Adrenal gland (tissue), 9 donors: ENCODE measurements at regions not wholly inside any gene's neighbourhood (a gene's known extent, or its start where the extent isn't known, plus 50 kb on each side); places are given as distances from the start of the nearest gene placed in this dataset.
A peak's percentile ranks its signal among the peaks of the same experiment; 100 is the strongest.

Experiments
- DNase-seq, 7 donors: peaks; one replicate each; pipeline ENCODE4 v3.0.0-alpha.2; 2019 to 2020
- H3K27ac ChIP-seq, 5 donors: fragments of 200-600 bp; sonication (generic) in 4 of 5; 1 replicate in 3 of 5; 2 replicates in 2 of 5; pipeline versions ENCODE4 v1.5.1 to v1.8.0; 2016 to 2020; ENCODE audit warnings: mild to moderate bottlenecking in 1 of 5
- H3K27me3 ChIP-seq: fragments of 200-600 bp; 2 replicates; pipeline ENCODE4 v1.8.0; 2021
- H3K36me3 ChIP-seq, 2 donors: fragments of 200-600 bp; replicated peaks in 1 of 2; 1 replicate in 1 of 2; 2 replicates in 1 of 2; pipeline versions ENCODE4 v1.5.1 to v1.8.0; 2018 to 2022
- H3K4me1 ChIP-seq, 2 donors: fragments of 200-600 bp; replicated peaks in 1 of 2; 1 replicate in 1 of 2; 2 replicates in 1 of 2; pipeline versions ENCODE4 v1.5.1 to v1.8.0; 2018 to 2021
- H3K4me3 ChIP-seq, 4 donors: fragments of 200-600 bp; sonication (generic) in 3 of 4; one replicate each; pipeline ENCODE4 v1.5.1; 2016 to 2018
- H3K9me3 ChIP-seq, 3 donors: fragments of 200-600 bp; sonication (generic) in 1 of 3; replicated peaks in 1 of 3; 1 replicate in 2 of 3; 2 replicates in 1 of 3; pipeline versions ENCODE4 v1.5.1 to v1.8.0; 2016 to 2021
- CTCF ChIP-seq, 6 experiments: fragments of 450-650 bp in 4 of 6; fragments of 200-600 bp in 2 of 6; sonication (generic) in 1 of 6; IDR thresholded peaks; 1 replicate in 5 of 6; 2 replicates in 1 of 6; pipeline versions ENCODE4 v1.5.1 to v1.8.0; 2016 to 2021; ENCODE audit warnings: antibody characterized with exemption in 6 of 6, mild to moderate bottlenecking in 2 of 6, moderate library complexity in 1 of 6
- POLR2A ChIP-seq, 2 donors: fragments of 450-650 bp; IDR thresholded peaks; one replicate each; pipeline ENCODE4 v1.6.1; 2017; ENCODE audit warnings: antibody characterized with exemption in 2 of 2, mild to moderate bottlenecking in 2 of 2, moderate library complexity in 1 of 2
- WGBS, 4 donors: extraction: QIAGEN DNeasy Blood & Tissue Kit in 2 of 4; methylation state at CpG; one replicate each; pipeline versions ENCODE4 v1.1.5 to v1.1.7; 2013 to 2017; 5-methylcytosine and 5-hydroxymethylcytosine counted together
- intact Hi-C, 2 donors: fragments of 100-400 bp; cut with DNase I; formaldehyde crosslinking; loops; one replicate each; pipeline versions ENCODE4 v1.14.1 to v1.15.0; 2022 to 2023
- donor health status: healthy with polysubstance abuse.
- donor health status: Bipolar disorder and iron deficiency.
- donor health status: DM: yes; HTN: yes; CAD: no.
- donor health status: DM: no; HTN: no; CAD: no.
- donor health status: DM: no; HTN: no; CAD: no.

GRCh38 chr11:27215471-27216269 is 147.3 kb downstream of the CCDC34 start:
- no peak overlapping the region for H3K4me3 ChIP-seq
- H3K27me3 ChIP-seq: no peaks in the 10 kb centered on the region
- H3K36me3 ChIP-seq: no peaks in the 10 kb centered on the region
- H3K9me3 ChIP-seq: no peaks in the 10 kb centered on the region
- peak; percentile 38 to 86 (median 57) for DNase-seq
- intact Hi-C loops: no loop called here
- TF ChIP-seq POLR2A (IDR thresholded peaks at IDR 0.05) (no peak), CTCF (IDR thresholded peaks at IDR 0.05) (peak in 1 of 6 experiments; percentile 14)
- peak overlapping the region; percentile 64 to 87 (median 74) for H3K27ac ChIP-seq
- WGBS, 4 donors: 48 to 55% (median 50%) methylated on average over 4 to 6 of the region's 6 CpGs
- peaks cover 55% of the 10 kb centered on the region in 2 donors for H3K4me1 ChIP-seq

GRCh38 chr11:27214713-27215112 is 148.3 kb downstream of the CCDC34 start:
- intact Hi-C loops: no loop called here
- H3K4me3 ChIP-seq: no peak overlapping the region
- H3K9me3 ChIP-seq: no peaks in the 10 kb centered on the region
- WGBS, 4 donors: 65 to 77% (median 69%) methylated on average over 5 of the region's 5 CpGs
- H3K4me1 ChIP-seq: peaks cover 55 to 58% of the 10 kb centered on the region in 2 donors
- no peak for DNase-seq
- no peaks in the 10 kb centered on the region for H3K27me3 ChIP-seq
- peak overlapping the region in 3 of 5 donors; percentile 63 to 87 (median 74) for H3K27ac ChIP-seq
- TF ChIP-seq CTCF (IDR thresholded peaks at IDR 0.05) (no peak), POLR2A (IDR thresholded peaks at IDR 0.05) (no peak)
- H3K36me3 ChIP-seq: no peaks in the 10 kb centered on the region

- DNase-seq: peak in 2 of 7 donors; percentile 18 to 21
- H3K4me1 ChIP-seq: peaks cover 47 to 62% of the 10 kb centered on the region in 2 donors
- no peaks in the 10 kb centered on the region for H3K36me3 ChIP-seq
- WGBS, 4 donors: 14 to 16% (median 15%) methylated on average over 4 of the region's 4 CpGs
- H3K27me3 ChIP-seq: no peaks in the 10 kb centered on the region
- no peak for TF ChIP-seq CTCF (IDR thresholded peaks at IDR 0.05)
- peak in 1 of 2 donors; percentile 66 for TF ChIP-seq POLR2A (IDR thresholded peaks at IDR 0.05)
- intact Hi-C loops: no loop called here
- H3K4me3 ChIP-seq: no peak overlapping the region
- H3K27ac ChIP-seq: peak overlapping the region; percentile 8 to 79 (median 62)
- no peaks in the 10 kb centered on the region for H3K9me3 ChIP-seq
These were observed 149.8 kb downstream of the CCDC34 start for GRCh38 chr11:27213232-27213660.

GRCh38 chr11:27212248-27212780 is 150.7 kb downstream of the CCDC34 start:
- no peaks in the 10 kb centered on the region for H3K27me3 ChIP-seq
- WGBS, 4 donors: 65 to 97% (median 89%) methylated on average over 2 of the region's 2 CpGs
- no peaks in the 10 kb centered on the region for H3K36me3 ChIP-seq
- H3K27ac ChIP-seq: no peak overlapping the region
- DNase-seq: no peak
- no peak overlapping the region for H3K4me3 ChIP-seq
- intact Hi-C loops: no loop called here
- H3K4me1 ChIP-seq: peaks cover 38 to 53% of the 10 kb centered on the region in 2 donors
- no peaks in the 10 kb centered on the region for H3K9me3 ChIP-seq
- TF ChIP-seq POLR2A (IDR thresholded peaks at IDR 0.05) (no peak), CTCF (IDR thresholded peaks at IDR 0.05) (no peak)
